Activated CD8-positive, alpha-beta T cell treated with anti-CD3 and anti-CD28 coated beads for 36 hours (primary cell): ENCODE measurements at regions not wholly inside any gene's neighbourhood (a gene's known extent, or its start where the extent isn't known, plus 50 kb on each side); places are given as distances from the start of the nearest gene placed in this dataset.

Experiments
- ATAC-seq: fragments of 200-7000 bp; cut with Tn5 transposase; one replicate; pipeline ENCODE4 v1.10.0; 2021; ENCODE audit warnings: mild to moderate bottlenecking, moderate library complexity
- CTCF ChIA-PET: fragments of 350-600 bp; sonication (Branson Sonifier 250); formaldehyde crosslinking; loops from one replicate; lab custom pipeline; 2021; ENCODE audit warnings: antibody characterized with exemption; lab: Charles Lee
- POLR2A ChIA-PET: fragments of 350-600 bp; sonication (Branson Sonifier 250); formaldehyde crosslinking; loops from one replicate; lab custom pipeline; 2021; ENCODE audit warnings: antibody characterized with exemption; lab: Charles Lee
- DNase-seq: peaks from one replicate; pipeline ENCODE4 v3.0.0-alpha.2; 2020
- H3K27ac Mint-ChIP-seq: one replicate; pipeline ENCODE4 v1.8.0; 2021; ENCODE audit warnings: mild to moderate bottlenecking, mixed read lengths
- H3K27me3 Mint-ChIP-seq: one replicate; pipeline ENCODE4 v1.8.0; 2021; ENCODE audit warnings: mixed read lengths
- H3K36me3 Mint-ChIP-seq: one replicate; pipeline ENCODE4 v1.8.0; 2021; ENCODE audit warnings: low read depth, mixed read lengths
- H3K4me1 Mint-ChIP-seq: one replicate; pipeline ENCODE4 v1.8.0; 2021; ENCODE audit warnings: low read depth, mixed read lengths
- H3K4me3 Mint-ChIP-seq: one replicate; pipeline ENCODE4 v1.8.0; 2021; ENCODE audit warnings: mild to moderate bottlenecking, moderate library complexity, mixed read lengths
- H3K9me3 Mint-ChIP-seq: one replicate; pipeline ENCODE4 v1.8.0; 2021; ENCODE audit warnings: mixed read lengths
- CTCF ChIP-seq: fragments of 200-600 bp; IDR thresholded peaks from one replicate; pipeline ENCODE4 v1.8.0; 2022; ENCODE audit warnings: antibody characterized with exemption, mild to moderate bottlenecking
- intact Hi-C: fragments of 100-400 bp; cut with micrococcal nuclease; formaldehyde crosslinking; loops from one replicate; pipeline ENCODE4 v1.10.0; 2022

DNA sequence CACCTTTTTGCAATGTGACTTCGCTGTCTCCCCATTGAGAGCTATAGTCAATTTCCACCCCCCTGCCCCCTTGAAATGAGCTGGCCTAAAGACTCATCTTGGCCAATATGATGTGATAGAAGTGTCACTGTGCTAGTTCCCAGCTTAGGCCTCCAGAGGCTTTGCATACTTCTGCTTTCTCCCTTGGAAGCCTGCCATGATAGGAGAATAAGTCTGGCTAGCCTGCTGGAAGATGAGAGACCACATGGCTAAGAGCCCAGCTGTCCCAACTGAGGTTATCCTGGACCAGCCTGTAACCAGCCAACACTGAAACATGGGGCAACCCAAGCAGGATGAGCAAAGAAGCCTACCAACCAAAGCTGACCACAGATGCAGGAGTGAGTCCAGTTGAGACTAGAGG lies 196.9 kb downstream of the GRIN2B start:
- POLR2A ChIA-PET = no interaction called here
- ATAC-seq = no peak
- no peak overlapping the region for H3K4me3 Mint-ChIP-seq
- H3K4me1 Mint-ChIP-seq = no peaks in the 10 kb centered on the region
- no peaks in the 10 kb centered on the region for H3K9me3 Mint-ChIP-seq
- no peaks in the 10 kb centered on the region for H3K36me3 Mint-ChIP-seq
- peaks cover 1% of the 10 kb centered on the region for H3K27me3 Mint-ChIP-seq
- intact Hi-C loops = no loop called here
- no peak for TF ChIP-seq CTCF
- H3K27ac Mint-ChIP-seq = no peak overlapping the region
- CTCF ChIA-PET = interaction anchor here (0.5 kb wide), 1 partner anchor 152 kb away, joined by 3 read pairs; no protein-coding TSS in a partner anchor
- no peak for DNase-seq

GRCh38 chr12:13780453-13780852 lies 200.9 kb downstream of the GRIN2B start:
- Mint-ChIP-seq H3K27me3 (no peaks in the 10 kb centered on the region), H3K36me3 (no peaks in the 10 kb centered on the region), H3K4me1 (no peaks in the 10 kb centered on the region), H3K27ac (no peak overlapping the region), H3K4me3 (no peak overlapping the region), H3K9me3 (no peaks in the 10 kb centered on the region)
- POLR2A ChIA-PET = no interaction called here
- no peak for ATAC-seq
- no peak for DNase-seq
- intact Hi-C loops = no loop called here
- TF ChIP-seq CTCF = no peak
- CTCF ChIA-PET = no interaction called here

DNA sequence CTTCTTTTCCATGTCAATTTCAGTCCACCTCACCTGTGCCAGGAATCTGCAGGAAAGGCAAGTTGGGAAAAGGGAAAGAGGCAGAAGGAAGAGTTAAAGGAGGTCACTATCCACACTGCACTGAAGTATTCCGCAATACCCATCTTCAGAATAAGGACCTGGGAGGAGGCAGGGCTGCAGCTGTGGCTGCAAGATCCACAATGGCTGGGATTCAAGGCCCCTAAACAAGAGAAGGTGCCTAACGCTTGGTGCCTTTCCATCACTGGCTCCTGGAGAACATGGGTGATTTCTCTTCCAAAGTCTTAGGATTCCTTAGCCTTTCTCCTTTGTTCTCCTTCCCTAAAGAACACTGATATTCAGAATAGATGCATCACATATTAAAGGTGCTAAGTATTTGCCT lies 204.0 kb downstream of the GRIN2B start:
- ChIA-PET CTCF (no interaction called here), POLR2A (no interaction called here)
- no peaks in the 10 kb centered on the region for H3K36me3 Mint-ChIP-seq
- H3K27me3 Mint-ChIP-seq = no peaks in the 10 kb centered on the region
- no peaks in the 10 kb centered on the region for H3K4me1 Mint-ChIP-seq
- intact Hi-C loops = no loop called here
- no peak for TF ChIP-seq CTCF
- DNase-seq = no peak
- no peak overlapping the region for H3K4me3 Mint-ChIP-seq
- H3K9me3 Mint-ChIP-seq = no peaks in the 10 kb centered on the region
- no peak overlapping the region for H3K27ac Mint-ChIP-seq
- no peak for ATAC-seq

DNA sequence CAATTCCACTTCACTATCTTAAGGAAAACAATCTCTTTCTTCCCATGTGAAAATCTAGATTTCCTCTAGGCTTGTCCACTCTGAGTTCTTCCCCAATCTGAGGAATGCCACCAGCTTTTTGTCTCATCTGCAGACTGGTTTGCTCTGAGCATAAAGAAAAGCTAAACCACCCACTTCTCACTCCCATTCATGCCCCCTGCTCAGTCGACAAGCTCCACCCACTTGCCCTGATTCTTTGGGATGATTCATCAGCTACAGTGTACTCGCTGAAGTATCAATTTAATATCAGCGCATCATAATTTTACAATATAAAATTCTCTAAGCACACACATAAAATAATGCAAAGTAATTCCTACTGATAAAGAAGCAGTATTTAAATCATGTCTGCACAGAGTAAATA lies 209.1 kb downstream of the GRIN2B start:
- no peak for TF ChIP-seq CTCF
- Mint-ChIP-seq H3K36me3 (no peaks in the 10 kb centered on the region), H3K4me1 (no peaks in the 10 kb centered on the region), H3K4me3 (no peak overlapping the region), H3K27me3 (no peaks in the 10 kb centered on the region), H3K9me3 (no peaks in the 10 kb centered on the region), H3K27ac (no peak overlapping the region)
- ATAC-seq (no peak), DNase-seq (no peak)
- intact Hi-C loops = no loop called here
- POLR2A ChIA-PET = no interaction called here
- CTCF ChIA-PET = no interaction called here

DNA sequence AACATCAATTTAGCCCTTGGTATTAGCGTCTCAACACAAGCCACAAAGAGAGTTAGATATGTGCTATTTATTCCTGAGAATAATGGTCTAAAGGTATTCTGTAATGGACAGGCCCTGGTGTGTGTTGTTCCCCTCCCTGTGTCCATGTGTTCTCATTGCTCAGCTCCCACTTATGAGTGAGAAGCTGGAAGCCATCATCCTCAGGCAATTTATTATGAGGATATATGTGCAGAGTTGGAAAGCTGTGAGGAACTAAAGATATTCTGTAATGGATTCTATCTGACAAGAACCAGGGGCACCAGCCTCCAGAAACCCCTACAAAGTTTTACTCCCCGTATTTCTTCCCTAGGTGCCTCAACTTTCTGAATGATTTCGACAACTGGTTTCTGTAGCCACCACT lies 210.8 kb downstream of the GRIN2B start:
- no peaks in the 10 kb centered on the region for H3K27me3 Mint-ChIP-seq
- POLR2A ChIA-PET = no interaction called here
- CTCF ChIA-PET = no interaction called here
- intact Hi-C loops = no loop called here
- no peak for TF ChIP-seq CTCF
- H3K36me3 Mint-ChIP-seq = no peaks in the 10 kb centered on the region
- no peak overlapping the region for H3K27ac Mint-ChIP-seq
- no peak for ATAC-seq
- no peaks in the 10 kb centered on the region for H3K4me1 Mint-ChIP-seq
- H3K9me3 Mint-ChIP-seq = no peaks in the 10 kb centered on the region
- no peak for DNase-seq
- no peak overlapping the region for H3K4me3 Mint-ChIP-seq
